Liver (tissue), 8 donors: ENCODE measurements at regions not wholly inside any gene's neighbourhood (a gene's known extent, or its start where the extent isn't known, plus 50 kb on each side); places are given as distances from the start of the nearest gene placed in this dataset.

ENCODE experiments used
- DNase-seq: peaks from one replicate; pipeline ENCODE4 v3.0.0-alpha.2; 2017; ENCODE audit warnings: low spot score
- H3K27ac ChIP-seq, 2 donors: one replicate each; pipeline ENCODE4 v1.7.0; 2013; ENCODE audit warnings: inconsistent platforms in 2 of 2, low read length in 2 of 2, control low read depth in 1 of 2, low read depth in 1 of 2, mild to moderate bottlenecking in 1 of 2
- H3K27me3 ChIP-seq, 4 donors: one replicate each; pipeline versions ENCODE4 v1.6.1 to v1.7.0; 2013; ENCODE audit warnings: low read length in 3 of 4, inconsistent platforms in 1 of 4, mild to moderate bottlenecking in 1 of 4, moderate library complexity in 1 of 4; ENCODE audit not compliant: control insufficient read depth in 4 of 4, insufficient read depth in 4 of 4
- H3K36me3 ChIP-seq, 4 donors: one replicate each; pipeline versions ENCODE4 v1.6.1 to v1.7.0; 2013; ENCODE audit warnings: low read length in 3 of 4, mild to moderate bottlenecking in 3 of 4, low read depth in 1 of 4, moderate library complexity in 1 of 4; ENCODE audit not compliant: control insufficient read depth in 4 of 4, insufficient read depth in 3 of 4
- H3K4me1 ChIP-seq, 4 donors: one replicate each; pipeline versions ENCODE4 v1.6.1 to v1.7.0; 2013; ENCODE audit warnings: low read length in 3 of 4, mild to moderate bottlenecking in 3 of 4, moderate library complexity in 1 of 4; ENCODE audit not compliant: control insufficient read depth in 4 of 4, insufficient read depth in 4 of 4
- H3K4me3 ChIP-seq, 3 donors: one replicate each; pipeline versions ENCODE4 v1.6.1 to v1.7.0; 2013; ENCODE audit warnings: low read length in 3 of 3, control low read depth in 1 of 3, low read depth in 1 of 3, mild to moderate bottlenecking in 1 of 3
- H3K9ac ChIP-seq, 2 donors: one replicate each; pipeline ENCODE4 v1.7.0; 2013; ENCODE audit warnings: low read length in 2 of 2, mild to moderate bottlenecking in 2 of 2, moderate library complexity in 2 of 2, control low read depth in 1 of 2, low read depth in 1 of 2
- H3K9me3 ChIP-seq, 4 donors: one replicate each; pipeline versions ENCODE4 v1.6.1 to v1.7.0; 2013; ENCODE audit warnings: low read length in 3 of 4; ENCODE audit not compliant: control insufficient read depth in 4 of 4
- CTCF ChIP-seq: fragments of 150-350 bp; IDR thresholded peaks from 2 replicates; pipeline ENCODE4 v1.5.1; 2017; ENCODE audit warnings: improper control_type of control experiment, low read depth, low read length; ENCODE audit not compliant: missing input control
- FOXA1 ChIP-seq: IDR thresholded peaks from 2 replicates; pipeline ENCODE4 v1.6.1; 2016; ENCODE audit warnings: antibody characterized with exemption
- GABPA ChIP-seq, 2 donors: IDR thresholded peaks in 1 of 2; conservative IDR thresholded peaks in 1 of 2; 2 replicates each; pipeline ENCODE4 v1.6.1; 2016; ENCODE audit warnings: antibody characterized with exemption in 2 of 2, mild to moderate bottlenecking in 1 of 2, moderate library complexity in 1 of 2
- HNF4A ChIP-seq, 2 donors: conservative IDR thresholded peaks; 2 replicates each; pipeline ENCODE4 v1.6.1; 2016; ENCODE audit warnings: antibody characterized with exemption in 2 of 2, mild to moderate bottlenecking in 2 of 2
- HNF4G ChIP-seq: IDR thresholded peaks from 2 replicates; pipeline ENCODE4 v1.6.1; 2016; ENCODE audit warnings: antibody characterized with exemption
- JUND ChIP-seq, 2 donors: IDR thresholded peaks; 2 replicates each; pipeline ENCODE4 v1.6.1; 2016; ENCODE audit warnings: antibody characterized with exemption in 2 of 2
- NR2F2 ChIP-seq: IDR thresholded peaks from 2 replicates; pipeline ENCODE4 v1.6.1; 2016; ENCODE audit warnings: antibody characterized with exemption
- RAD21 ChIP-seq, 2 donors: IDR thresholded peaks; 2 replicates each; pipeline ENCODE4 v1.6.1; 2016; ENCODE audit warnings: antibody characterized with exemption in 2 of 2, mild to moderate bottlenecking in 2 of 2
- RXRA ChIP-seq, 2 donors: IDR thresholded peaks; 2 replicates each; pipeline ENCODE4 v1.6.1; 2017 to 2018; ENCODE audit warnings: antibody characterized with exemption in 2 of 2, mild to moderate bottlenecking in 1 of 2
- SP1 ChIP-seq: IDR thresholded peaks from 2 replicates; pipeline ENCODE4 v1.6.1; 2018; ENCODE audit warnings: antibody characterized with exemption, mild to moderate bottlenecking
- TAF1 ChIP-seq: conservative IDR thresholded peaks from 2 replicates; pipeline ENCODE4 v1.6.1; 2016; ENCODE audit warnings: antibody characterized with exemption, mild to moderate bottlenecking
- YY1 ChIP-seq: IDR thresholded peaks from 2 replicates; pipeline ENCODE4 v1.6.1; 2016; ENCODE audit warnings: antibody characterized with exemption, mild to moderate bottlenecking
- WGBS: extraction: QIAGEN DNeasy Blood & Tissue Kit; methylation state at CpG from one replicate; pipeline ENCODE4 v1.1.7; 2013; 5-methylcytosine and 5-hydroxymethylcytosine counted together
- TF ChIP-seq, protein P1 (sequence below): IDR thresholded peaks from 2 replicates; pipeline ENCODE4 v1.6.1; 2016; ENCODE audit warnings: antibody characterized with exemption, mild to moderate bottlenecking
- TF ChIP-seq, protein P2 (sequence below): IDR thresholded peaks from 2 replicates; pipeline ENCODE4 v1.6.1; 2016; ENCODE audit warnings: antibody characterized with exemption
- TF ChIP-seq, protein P3 (sequence below): IDR thresholded peaks from 2 replicates; pipeline ENCODE4 v1.6.1; 2016; ENCODE audit warnings: antibody characterized with exemption
- donor health status: healthy.
- donor health status: healthy.
- donor health status: healthy.
- donor health status: healthy.
- donor health status: healthy.

GRCh38 chr16:82300374-82300951 lies 130.4 kb upstream of the MPHOSPH6 start:
- DNase-seq: no peak
- Histone ChIP-seq H3K9ac (no peak overlapping the region), H3K4me3 (no peak overlapping the region), H3K4me1 (no peaks in the 10 kb centered on the region), H3K27ac (no peak overlapping the region), H3K9me3 (no peaks in the 10 kb centered on the region), H3K27me3 (no peaks in the 10 kb centered on the region), H3K36me3 (no peaks in the 10 kb centered on the region)
- WGBS: 94% methylated on average over 6 of the region's 6 CpGs
- no peak for TF ChIP-seq HNF4A (conservative IDR thresholded peaks at IDR 0.05)
- no peak for TF ChIP-seq GABPA (IDR thresholded peaks at IDR 0.05 in 1 of 2, conservative IDR thresholded peaks at IDR 0.05 in 1 of 2)
- no peak for TF ChIP-seq YY1
- no peak for TF ChIP-seq RXRA (IDR thresholded peaks at IDR 0.05)
- no peak for TF ChIP-seq SP1
- no peak for TF ChIP-seq FOXA1
- TF ChIP-seq TAF1: no peak
- TF ChIP-seq, protein P1, sequence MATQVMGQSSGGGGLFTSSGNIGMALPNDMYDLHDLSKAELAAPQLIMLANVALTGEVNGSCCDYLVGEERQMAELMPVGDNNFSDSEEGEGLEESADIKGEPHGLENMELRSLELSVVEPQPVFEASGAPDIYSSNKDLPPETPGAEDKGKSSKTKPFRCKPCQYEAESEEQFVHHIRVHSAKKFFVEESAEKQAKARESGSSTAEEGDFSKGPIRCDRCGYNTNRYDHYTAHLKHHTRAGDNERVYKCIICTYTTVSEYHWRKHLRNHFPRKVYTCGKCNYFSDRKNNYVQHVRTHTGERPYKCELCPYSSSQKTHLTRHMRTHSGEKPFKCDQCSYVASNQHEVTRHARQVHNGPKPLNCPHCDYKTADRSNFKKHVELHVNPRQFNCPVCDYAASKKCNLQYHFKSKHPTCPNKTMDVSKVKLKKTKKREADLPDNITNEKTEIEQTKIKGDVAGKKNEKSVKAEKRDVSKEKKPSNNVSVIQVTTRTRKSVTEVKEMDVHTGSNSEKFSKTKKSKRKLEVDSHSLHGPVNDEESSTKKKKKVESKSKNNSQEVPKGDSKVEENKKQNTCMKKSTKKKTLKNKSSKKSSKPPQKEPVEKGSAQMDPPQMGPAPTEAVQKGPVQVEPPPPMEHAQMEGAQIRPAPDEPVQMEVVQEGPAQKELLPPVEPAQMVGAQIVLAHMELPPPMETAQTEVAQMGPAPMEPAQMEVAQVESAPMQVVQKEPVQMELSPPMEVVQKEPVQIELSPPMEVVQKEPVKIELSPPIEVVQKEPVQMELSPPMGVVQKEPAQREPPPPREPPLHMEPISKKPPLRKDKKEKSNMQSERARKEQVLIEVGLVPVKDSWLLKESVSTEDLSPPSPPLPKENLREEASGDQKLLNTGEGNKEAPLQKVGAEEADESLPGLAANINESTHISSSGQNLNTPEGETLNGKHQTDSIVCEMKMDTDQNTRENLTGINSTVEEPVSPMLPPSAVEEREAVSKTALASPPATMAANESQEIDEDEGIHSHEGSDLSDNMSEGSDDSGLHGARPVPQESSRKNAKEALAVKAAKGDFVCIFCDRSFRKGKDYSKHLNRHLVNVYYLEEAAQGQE: no peak
- TF ChIP-seq, protein P2, sequence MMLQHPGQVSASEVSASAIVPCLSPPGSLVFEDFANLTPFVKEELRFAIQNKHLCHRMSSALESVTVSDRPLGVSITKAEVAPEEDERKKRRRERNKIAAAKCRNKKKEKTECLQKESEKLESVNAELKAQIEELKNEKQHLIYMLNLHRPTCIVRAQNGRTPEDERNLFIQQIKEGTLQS: no peak
- no peak for TF ChIP-seq NR2F2
- TF ChIP-seq RAD21 (IDR thresholded peaks at IDR 0.05): no peak
- no peak for TF ChIP-seq CTCF
- TF ChIP-seq HNF4G: no peak
- TF ChIP-seq JUND (IDR thresholded peaks at IDR 0.05): no peak
- TF ChIP-seq, protein P3, sequence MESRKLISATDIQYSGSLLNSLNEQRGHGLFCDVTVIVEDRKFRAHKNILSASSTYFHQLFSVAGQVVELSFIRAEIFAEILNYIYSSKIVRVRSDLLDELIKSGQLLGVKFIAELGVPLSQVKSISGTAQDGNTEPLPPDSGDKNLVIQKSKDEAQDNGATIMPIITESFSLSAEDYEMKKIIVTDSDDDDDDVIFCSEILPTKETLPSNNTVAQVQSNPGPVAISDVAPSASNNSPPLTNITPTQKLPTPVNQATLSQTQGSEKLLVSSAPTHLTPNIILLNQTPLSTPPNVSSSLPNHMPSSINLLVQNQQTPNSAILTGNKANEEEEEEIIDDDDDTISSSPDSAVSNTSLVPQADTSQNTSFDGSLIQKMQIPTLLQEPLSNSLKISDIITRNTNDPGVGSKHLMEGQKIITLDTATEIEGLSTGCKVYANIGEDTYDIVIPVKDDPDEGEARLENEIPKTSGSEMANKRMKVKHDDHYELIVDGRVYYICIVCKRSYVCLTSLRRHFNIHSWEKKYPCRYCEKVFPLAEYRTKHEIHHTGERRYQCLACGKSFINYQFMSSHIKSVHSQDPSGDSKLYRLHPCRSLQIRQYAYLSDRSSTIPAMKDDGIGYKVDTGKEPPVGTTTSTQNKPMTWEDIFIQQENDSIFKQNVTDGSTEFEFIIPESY: no peak

- no peaks in the 10 kb centered on the region for H3K4me1 ChIP-seq
- no peaks in the 10 kb centered on the region for H3K9me3 ChIP-seq
- no peaks in the 10 kb centered on the region for H3K36me3 ChIP-seq
- no peak for DNase-seq
- no peak for TF ChIP-seq TAF1
- no peak for TF ChIP-seq RXRA (IDR thresholded peaks at IDR 0.05)
- no peak for TF ChIP-seq HNF4A (conservative IDR thresholded peaks at IDR 0.05)
- TF ChIP-seq FOXA1: no peak
- no peak overlapping the region for H3K4me3 ChIP-seq
- H3K27me3 ChIP-seq: no peaks in the 10 kb centered on the region
- no peak overlapping the region for H3K9ac ChIP-seq
- 88% methylated on average over 5 of the region's 5 CpGs for WGBS
- H3K27ac ChIP-seq: no peak overlapping the region
Measured at GRCh38 chr16:82298472-82298871, 128.4 kb upstream of the MPHOSPH6 start.
